IPS DF 4.7 (cell line): ENCODE measurements at regions not wholly inside any gene's neighbourhood (a gene's known extent, or its start where the extent isn't known, plus 50 kb on each side); places are given as distances from the start of the nearest gene placed in this dataset.
A peak's percentile ranks its signal among the peaks of the same experiment; 100 is the strongest.

Experiments used
- DNase-seq: peaks from one replicate; pipeline ENCODE4 v3.0.0-alpha.2; 2013; ENCODE audit warnings: low spot score; ENCODE audit errors: extremely low read depth

- DNase-seq, result no peak
Observed at GRCh38 chr7:136807598-136807997, 60.9 kb upstream of the CHRM2 start.

GRCh38 chr7:136803028-136803427, 65.4 kb upstream of the CHRM2 start:
- no peak for DNase-seq

GRCh38 chr7:136783934-136784333, 84.5 kb upstream of the CHRM2 start:
- DNase-seq, result no peak

GRCh38 chr7:136741941-136742340, 126.5 kb upstream of the CHRM2 start:
- DNase-seq, result no peak

GRCh38 chr7:136728945-136729344, 139.5 kb upstream of the CHRM2 start:
- DNase-seq, result no peak

GRCh38 chr7:136726460-136726859, 142.0 kb upstream of the CHRM2 start:
- no peak for DNase-seq

GRCh38 chr7:136717910-136718557, 150.4 kb upstream of the CHRM2 start:
- no peak for DNase-seq

GRCh38 chr7:136714062-136714461, 154.4 kb upstream of the CHRM2 start:
- DNase-seq, result no peak

- DNase-seq, result no peak
Observed at GRCh38 chr7:136710751-136711150, 157.7 kb upstream of the CHRM2 start.

GRCh38 chr7:136709876-136710275, 158.6 kb upstream of the CHRM2 start:
- no peak for DNase-seq

- no peak for DNase-seq
Observed at GRCh38 chr7:136702913-136703312, 165.5 kb upstream of the CHRM2 start.

GRCh38 chr7:136698977-136699376, 169.5 kb upstream of the CHRM2 start:
- no peak for DNase-seq

- DNase-seq, result no peak
Observed at GRCh38 chr7:136698231-136698630, 170.2 kb upstream of the CHRM2 start.

GRCh38 chr7:136697271-136697670, 171.2 kb upstream of the CHRM2 start:
- no peak for DNase-seq

- no peak for DNase-seq
Observed at GRCh38 chr7:136693166-136694119, 175.0 kb upstream of the CHRM2 start.

GRCh38 chr7:136692221-136692620, 176.2 kb upstream of the CHRM2 start:
- DNase-seq, result no peak

- DNase-seq, result no peak
Observed at GRCh38 chr7:136688601-136689000, 179.9 kb upstream of the CHRM2 start.

GRCh38 chr7:136687693-136688322, 180.6 kb upstream of the CHRM2 start:
- DNase-seq, result peak; percentile 7

- DNase-seq, result no peak
Observed at GRCh38 chr7:136685501-136686173, 182.8 kb upstream of the CHRM2 start.

GRCh38 chr7:136677471-136678365, 190.7 kb upstream of the CHRM2 start:
- no peak for DNase-seq

GRCh38 chr7:136667584-136667983, 200.9 kb upstream of the CHRM2 start:
- DNase-seq, result no peak
